NCI-H1417 (cell line): ENCODE measurements at regions not wholly inside any gene's neighbourhood (a gene's known extent, or its start where the extent isn't known, plus 50 kb on each side); places are given as distances from the start of the nearest gene placed in this dataset.

Experiments
- DNase-seq, 3 experiments: peaks; one replicate each; lab custom pipeline; 2025; lab: John Stamatoyannopoulos, UW

DNA sequence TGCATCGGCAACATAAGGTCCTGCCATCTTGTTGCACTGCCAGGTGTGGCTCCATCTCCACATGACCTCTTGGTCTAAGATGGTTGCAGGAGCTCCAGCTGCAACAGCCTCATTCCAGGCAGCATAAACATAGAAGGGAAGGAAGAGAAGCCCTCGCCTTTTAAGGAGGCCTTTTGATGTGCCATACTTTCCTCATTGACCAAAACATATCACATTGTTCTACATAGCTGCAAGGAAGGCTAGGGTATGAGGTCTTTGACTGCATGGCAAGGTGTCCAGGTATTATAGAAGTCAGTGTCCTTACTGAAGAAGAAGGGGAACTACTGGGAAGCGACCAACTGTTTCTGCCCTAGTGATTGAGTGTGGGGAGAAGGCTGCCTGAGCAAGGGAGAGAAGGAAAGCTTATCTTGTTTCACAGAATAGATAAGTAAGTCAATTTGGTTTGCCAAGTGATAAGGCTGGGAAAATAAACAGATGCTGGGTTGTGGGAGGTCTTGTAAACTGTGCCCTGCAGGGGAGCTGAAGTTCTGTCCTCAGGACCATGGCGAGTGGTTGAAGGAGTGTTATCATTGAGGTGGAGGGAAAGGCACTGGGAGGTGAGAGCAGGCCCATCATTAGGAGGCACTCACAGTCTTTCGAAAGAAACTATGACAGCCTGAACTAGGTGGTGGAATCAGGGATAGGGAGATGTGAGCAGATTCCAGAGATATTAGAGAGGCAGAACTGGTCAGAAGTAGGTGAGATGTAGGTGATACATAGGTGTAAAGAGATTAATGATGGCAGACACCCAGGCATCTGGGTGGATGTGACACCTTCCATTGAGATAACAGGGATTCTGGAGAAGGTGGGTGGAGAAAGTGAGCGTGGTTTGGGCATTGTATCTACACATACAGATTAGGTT is 93.8 kb upstream of the IGF1R start:
- DNase-seq: no peak

DNA sequence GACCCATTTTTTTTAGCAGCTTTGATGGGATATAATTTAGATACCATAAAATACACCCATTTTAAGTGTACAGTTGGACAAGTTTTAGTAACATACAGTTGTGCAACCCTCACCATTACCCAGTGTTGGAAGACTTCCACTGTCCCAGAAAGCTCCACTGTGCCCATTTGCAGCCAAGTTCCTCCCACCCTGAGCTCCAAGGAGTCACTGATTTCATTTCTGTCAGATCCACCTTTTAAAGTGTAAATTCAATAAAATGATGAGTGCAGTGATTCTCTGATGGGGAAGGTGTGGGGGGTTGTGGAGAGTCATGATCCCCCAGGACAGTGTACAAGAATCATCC is 93.2 kb upstream of the IGF1R start:
- no peak for DNase-seq

DNA sequence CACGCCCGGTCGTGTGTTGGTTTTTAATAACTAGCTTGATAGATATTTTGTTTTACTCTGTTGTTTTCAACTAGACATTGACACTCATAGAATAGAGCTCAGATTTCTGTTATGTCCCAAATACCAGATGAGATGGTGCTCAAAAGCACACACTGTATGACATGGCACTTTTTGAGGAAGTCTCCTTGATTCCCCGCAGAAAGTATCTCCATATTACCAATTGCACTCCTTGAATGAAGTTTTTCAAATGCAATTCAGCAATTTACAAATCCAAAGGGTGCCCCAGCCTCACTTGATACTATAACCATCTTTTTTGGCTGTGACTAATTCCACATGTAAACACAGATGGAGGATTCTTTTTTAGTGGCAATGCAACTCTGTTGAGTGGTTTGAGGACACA is 92.0 kb upstream of the IGF1R start:
- DNase-seq: no peak

DNA sequence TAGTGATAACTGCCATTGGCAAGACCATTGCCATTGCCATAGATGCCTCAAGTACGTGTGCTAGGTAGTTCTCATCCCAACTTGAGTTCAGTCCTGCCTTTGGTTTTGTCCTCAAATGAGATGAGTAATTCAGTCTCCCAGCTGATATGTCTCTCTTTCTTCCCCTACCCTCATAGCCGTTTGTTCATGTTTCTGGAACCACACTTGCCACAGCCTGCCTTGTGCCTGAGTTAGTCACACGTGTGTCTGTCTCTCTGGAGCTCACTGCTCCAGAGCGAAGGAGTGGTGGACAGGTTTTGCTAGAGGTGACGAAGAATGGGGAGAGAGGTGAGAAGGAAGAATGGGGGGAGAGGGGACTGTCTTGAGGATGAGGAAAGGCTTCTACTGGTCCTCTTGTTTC is 88.0 kb upstream of the IGF1R start:
- no peak for DNase-seq

DNA sequence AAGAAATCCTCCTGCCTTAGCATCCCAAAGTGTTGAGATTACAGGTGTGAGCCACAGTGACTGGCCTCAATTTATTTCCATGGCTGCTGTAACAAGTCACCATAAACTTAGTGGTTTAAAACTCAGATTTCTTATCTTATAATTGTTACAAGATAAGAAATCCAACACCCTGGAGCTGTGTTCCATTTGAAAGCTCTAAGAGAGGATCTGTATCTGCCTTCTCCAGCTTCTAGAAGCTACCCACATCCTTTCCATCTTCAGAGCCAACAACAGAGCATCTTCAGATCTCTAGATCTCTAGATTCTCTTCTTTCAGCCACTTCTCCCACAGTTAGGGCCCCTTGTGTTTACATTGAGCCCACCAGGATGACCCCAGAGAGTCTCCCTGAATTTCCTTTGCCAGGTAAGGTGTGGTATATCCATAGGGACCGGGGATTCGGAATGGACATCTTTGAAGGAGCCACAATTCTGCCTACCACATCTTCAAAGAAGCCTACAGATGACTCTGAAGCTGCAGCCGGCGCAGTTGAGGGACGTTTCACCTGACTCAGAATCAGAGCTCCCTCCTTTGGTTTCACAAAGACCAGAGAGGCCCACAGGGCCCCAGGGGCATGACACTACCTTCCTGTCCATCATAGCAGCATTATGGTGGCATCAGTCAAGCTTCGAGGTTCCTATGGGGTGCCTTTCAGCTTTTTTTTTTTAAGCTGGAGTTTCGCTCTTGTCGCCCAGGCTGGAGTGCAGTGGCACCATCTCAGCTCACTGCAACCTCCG is 87.0 kb upstream of the IGF1R start:
- no peak for DNase-seq

DNA sequence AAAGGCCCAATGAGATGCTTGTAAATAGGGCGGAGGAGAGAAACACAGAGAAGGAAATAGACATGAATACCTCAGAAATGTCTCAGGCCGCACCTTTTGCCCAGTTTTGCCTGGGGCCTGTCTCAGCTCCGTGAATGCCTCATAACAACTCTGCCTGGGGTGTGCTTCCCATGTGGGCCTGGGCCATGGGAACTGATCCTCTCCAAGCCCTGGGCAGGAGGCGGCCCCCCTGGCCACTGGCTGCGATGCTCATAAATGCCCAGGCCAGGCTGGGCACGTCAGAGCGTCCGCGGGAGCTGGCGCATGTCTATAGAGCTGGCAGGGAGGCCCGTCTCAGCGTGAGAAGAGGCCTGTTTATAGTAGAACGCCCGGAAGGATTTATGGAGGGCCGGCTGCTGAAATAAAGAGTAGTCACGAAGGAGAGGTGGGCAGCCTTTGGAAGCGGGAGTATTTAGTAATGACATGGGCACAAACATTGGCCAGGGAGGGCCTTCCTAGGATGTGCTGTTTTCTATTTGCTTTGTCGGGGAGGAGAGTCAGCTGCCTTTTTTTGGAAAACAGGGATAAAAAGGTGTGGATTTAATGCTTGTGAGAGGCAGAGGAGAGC is 85.9 kb upstream of the IGF1R start:
- peak in 1 of 3 experiments; percentile 11 for DNase-seq

DNA sequence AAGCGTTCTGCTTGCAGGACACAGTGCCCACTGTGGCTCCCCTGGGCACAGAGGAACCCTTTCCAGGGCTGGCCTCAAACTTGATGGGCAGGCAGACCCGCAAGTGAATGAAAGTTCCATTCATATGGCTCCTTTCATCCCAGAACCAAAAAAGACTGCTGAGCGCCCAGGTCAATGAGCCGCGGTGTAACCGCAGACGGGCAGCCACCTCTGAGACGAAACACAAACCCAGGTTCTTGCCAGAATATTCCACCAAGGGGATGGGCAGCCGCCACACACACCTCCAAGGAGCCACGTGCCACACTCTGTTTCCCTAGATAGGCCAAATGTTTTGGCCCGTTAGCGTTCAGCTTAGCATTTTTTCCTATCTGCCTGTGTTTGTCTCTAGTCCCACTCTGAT is 82.8 kb upstream of the IGF1R start:
- DNase-seq: no peak

DNA sequence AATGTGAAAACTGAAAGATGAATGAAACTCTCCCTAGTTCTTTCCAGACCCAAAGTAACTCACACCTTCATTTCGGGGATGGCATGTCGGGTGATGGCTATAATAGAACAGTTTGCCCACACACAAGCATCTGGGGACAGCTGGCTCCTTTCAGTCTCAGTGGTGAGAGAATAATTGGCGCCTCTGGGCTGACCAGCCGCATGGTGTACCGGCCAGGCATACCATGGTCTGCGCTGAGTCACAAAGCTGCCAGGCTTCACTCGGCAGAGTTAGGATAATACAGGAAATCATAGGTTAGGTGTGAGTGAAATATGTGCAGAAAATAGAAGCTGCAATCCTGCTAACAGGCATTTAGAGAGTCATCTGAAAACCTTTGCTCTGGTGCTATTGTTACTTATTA is 80.4 kb upstream of the IGF1R start:
- DNase-seq: no peak

DNA sequence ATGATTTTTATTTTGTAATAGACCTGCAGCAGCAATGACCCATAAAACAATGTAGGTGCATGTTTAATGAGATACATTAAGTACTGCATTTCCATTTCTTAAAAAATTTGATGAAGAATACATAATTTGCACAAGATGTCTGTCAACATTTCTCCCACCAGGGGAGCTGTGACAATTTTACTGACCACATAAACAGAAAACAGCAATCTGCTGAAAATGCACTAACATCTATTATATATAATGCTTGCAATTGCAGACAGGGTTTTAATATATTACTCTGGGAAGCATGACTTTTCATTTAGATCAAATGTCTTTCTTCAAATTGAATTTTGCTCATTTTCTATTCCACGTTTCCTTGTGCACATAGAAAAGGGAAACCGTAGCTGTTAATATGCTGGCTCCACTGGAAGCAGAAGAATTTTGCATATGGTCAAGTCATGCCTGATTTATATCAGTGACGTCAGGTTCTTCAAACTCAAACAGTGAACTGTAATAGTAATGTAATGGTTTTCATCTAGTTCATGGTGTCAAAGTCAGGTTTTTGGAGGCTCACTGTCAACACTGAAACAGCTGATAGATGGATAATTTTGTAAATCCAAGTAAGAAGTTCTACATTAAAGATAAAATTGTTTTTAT is 79.8 kb upstream of the IGF1R start:
- DNase-seq: no peak

DNA sequence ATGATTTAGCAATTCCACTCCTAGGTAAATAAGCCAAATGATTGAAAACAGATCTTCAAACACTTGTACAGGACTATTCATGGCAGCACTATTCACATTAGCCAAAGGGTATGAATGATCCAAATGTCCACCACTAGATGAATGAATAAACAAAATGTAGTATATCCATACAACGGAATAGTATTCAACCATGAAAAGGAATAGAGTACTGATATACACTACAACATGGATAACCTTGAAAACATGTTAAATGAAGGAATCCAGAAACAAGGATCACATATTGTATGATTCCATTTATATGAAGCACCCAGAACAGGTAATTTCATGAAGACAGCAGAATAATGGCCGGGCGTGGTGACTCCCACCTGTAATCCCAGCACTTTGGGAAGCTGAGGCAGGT is 78.2 kb upstream of the IGF1R start:
- no peak for DNase-seq

DNA sequence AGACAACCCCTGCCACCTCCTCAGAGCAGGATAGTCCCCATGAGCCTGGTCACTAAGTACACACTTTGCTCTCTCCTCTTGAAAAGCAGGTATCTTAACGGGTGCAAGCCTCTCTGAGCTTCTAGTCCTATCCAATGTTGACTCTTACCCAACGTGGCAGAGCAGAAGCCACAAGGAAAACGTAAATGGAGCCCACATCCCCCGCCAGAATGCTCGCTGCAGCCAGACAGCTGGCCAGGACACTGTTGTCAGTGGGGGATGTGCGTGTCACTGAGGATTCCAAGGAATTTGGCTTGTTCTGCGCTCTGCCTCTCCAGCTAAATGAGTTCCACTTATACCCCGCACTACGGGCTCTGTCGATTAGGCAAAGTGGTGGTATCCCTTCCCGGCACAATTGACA is 67.8 kb upstream of the IGF1R start:
- DNase-seq: peak in 1 of 3 experiments; percentile 63

DNA sequence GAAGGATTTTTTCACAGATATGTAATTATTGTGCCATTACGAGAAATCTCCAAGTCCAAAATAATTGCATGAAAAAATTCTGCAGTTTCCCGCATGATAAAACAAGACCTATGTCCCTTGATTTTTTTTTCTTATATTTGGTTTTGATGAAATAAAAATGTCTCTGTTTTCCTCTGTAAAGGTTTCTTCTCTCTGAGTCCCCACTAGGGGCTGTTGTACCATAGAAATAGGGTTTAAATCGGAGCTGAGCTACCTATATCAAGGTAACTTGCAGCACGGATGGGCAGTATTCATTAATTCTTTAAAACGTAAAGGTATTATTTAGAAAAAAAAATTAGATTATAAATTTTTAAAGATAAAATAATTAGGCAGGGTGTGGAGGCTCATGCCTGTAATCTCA is 66.6 kb upstream of the IGF1R start:
- peak in 1 of 3 experiments; percentile 27 for DNase-seq

DNA sequence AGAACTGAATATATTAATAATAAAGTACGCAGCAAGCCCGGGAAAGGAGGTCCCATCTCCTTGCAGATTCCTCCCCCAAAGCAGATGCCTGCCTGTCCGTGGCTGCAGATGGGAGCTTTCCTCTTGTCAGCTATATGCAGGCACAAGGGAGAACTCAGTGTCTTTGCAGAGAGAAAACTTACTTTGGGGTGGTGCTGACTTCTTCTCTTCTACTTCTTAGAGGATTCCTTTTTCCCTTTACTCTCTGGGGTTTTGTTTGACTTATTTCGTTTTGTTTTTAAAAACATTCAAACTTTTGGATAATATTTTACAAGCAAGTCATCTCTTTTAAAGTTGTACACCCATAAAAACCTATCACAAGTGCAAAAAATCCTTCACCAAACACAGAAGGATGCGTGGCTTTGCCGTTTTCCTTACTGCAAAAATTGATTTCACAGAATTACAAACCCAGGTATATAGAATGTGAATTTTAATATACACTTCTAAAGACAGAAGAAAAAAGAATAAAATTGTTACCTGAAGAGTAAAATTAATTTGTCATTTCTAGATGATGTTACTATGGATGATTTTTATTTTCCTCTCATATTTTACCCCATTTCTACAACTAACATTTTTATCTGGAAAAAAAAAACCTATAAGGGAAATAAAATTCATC is 65.3 kb upstream of the IGF1R start:
- DNase-seq: peak in 1 of 3 experiments; percentile 57

DNA sequence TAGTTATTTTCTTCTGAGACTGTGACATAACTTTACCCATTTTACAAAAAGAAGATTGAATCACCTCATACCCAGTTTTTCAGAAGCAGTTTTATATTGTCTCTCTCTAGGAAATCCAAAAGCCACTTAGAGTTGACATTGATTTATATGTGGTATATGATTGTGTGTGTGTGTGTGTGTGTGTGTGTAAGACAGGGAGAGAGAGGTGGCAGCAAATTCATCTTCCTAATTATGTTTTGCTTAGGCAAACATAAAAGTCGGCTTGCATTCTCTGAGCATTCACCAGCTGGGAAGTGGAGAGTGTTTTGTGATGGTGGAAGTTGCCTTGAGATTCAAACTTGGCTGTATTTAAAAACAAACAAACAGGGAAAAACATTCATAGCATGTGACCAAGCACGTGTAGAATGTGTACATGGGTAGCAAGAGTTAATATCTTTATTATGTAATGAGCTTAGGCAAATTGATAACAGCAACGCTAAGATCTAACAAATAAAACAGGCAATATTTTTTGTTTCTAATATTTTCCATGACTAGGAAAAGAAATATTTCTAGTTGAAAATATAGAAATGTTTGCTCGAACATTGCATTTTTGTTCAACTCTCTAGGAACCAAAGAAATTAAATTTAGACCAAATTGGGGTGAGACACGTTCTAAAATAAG is 64.4 kb upstream of the IGF1R start:
- peak in 2 of 3 experiments; percentile 84 to 99 for DNase-seq

DNA sequence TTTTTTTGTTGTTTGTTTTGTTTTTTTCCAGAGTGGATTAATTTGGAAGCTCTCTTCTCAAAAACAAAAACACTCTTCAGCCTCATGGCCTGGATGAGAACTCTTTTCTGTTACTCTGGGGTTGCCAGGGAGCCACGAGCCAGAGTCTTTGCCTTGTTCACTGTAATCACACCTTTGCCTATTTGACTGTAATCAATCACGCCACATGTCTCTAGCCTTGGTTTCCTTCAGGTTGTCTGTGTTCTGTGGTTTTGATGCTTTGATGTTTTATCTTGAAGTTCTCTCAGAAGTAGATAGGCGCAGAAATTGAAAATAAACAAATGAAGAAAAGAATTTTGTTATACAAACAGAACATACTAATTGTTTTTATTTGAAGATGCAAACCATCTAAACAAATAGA is 62.3 kb upstream of the IGF1R start:
- peak in 2 of 3 experiments; percentile 51 to 85 for DNase-seq

DNA sequence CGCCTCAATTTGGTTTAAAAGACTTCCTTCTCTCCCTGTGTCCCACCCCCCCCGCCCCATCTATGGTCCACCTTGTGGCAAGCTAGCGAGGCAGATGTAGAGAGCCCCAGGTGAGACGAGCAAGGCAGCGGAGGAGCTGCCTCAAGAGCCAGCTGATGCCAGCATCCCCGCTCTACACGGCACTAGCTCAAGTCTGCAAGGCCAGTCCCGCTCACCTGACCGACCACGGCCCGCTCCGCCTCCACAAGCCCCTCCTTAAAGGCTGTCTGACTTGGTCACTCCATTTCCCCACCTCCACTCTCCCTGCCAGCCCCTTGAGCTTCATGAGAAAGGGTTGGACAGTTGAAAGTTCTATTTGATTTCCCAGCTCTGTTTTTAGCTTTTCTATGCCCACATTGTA is 56.2 kb upstream of the IGF1R start:
- DNase-seq: no peak

DNA sequence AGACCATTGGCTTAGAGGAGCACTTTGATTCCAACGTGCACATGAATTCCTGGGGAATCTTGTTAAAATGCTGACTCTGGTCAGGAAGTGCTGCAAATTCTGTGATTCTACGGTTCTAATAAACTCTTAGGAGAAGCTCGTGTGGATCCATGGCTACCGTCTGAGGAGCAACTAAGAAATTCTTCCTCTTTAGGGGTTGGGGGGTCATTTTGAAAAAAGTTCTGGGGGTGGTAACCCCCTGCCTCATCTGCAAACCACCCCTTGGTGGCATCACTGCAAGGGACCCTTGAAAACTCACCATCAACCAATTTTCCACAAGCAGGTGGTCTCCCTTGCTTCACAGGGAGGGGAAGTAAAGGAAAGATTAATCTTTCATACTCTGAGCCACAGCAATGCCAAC is 52.2 kb upstream of the IGF1R start:
- DNase-seq: no peak

DNA sequence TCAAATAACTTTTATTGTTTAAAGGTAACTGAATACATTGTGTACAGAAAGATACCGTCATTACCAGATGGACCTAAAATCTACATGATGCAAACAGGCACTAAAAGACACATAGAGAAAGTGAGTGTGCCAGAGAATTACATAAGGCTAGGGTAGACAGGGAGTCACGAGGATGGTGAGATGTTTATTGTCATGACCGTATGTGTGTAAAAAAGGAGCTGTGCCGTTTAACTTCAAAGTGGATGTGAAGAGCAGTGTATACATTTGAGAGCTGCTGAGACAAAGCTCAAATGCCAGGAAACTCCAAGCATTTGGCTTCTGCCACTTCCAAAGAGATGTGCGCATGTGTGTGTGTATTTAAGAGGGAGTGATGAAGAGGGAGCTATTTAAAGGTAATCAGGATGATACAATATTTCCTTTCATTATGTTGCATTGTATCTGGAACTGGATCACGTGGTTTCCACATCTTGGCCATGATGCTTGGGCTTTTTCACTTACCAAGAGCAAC is 51.4 kb upstream of the IGF1R start:
- peak; percentile 11 to 49 (median 38) for DNase-seq

DNA sequence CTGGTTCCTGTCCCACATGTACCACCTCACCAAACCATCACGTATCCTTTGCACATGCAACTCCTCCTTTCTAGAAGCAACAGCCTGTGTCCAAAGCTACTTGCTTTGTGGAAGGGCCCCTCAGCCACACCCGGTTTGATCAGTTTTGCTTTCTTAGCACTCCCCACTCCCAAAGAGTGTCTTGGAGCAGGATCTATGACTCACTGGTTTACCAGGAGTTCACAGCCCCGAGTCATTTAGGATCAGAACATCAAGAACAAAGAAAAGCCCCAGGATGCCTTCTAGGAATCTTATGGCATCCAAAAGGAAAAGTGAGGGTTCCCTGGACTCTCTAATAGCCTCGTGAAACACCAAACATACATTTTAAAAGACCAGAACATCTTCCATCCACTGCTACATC is 50.7 kb upstream of the IGF1R start:
- DNase-seq: no peak
